AG08396 (cell line): ENCODE measurements at regions not wholly inside any gene's neighbourhood (a gene's known extent, or its start where the extent isn't known, plus 50 kb on each side); places are given as distances from the start of the nearest gene placed in this dataset.

Source experiments
- DNase-seq: peaks from one replicate; pipeline ENCODE4 v3.0.0; 2012; ENCODE audit warnings: low spot score, mixed read lengths

- no peak for DNase-seq
Measured at GRCh38 chr4:136301749-136302495, 1230.4 kb downstream of the PCDH18 start.

GRCh38 chr4:136283977-136284376 lies 1248.3 kb downstream of the PCDH18 start:
- DNase-seq = no peak

GRCh38 chr4:136281889-136282288 lies 1250.4 kb downstream of the PCDH18 start:
- DNase-seq = no peak

DNA sequence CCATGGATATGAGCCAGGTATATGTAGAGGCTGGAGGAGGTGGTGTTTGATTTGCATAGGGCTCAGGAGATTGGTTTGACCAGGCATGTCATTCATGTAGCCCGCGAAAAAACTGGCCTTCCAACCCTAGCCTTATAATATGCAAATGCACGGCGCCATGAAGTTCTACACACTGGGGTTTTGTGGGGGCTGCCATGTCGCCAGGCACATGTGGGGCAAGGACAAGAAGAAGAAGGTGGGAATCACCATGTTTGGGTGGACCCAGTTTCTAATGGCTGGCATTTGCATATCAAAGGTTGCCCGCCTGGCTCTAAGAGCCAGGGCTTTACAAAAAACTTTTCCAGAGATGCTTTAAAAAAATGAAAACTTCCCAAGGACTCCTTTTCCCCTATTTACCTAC lies 1251.0 kb downstream of the PCDH18 start:
- no peak for DNase-seq

DNA sequence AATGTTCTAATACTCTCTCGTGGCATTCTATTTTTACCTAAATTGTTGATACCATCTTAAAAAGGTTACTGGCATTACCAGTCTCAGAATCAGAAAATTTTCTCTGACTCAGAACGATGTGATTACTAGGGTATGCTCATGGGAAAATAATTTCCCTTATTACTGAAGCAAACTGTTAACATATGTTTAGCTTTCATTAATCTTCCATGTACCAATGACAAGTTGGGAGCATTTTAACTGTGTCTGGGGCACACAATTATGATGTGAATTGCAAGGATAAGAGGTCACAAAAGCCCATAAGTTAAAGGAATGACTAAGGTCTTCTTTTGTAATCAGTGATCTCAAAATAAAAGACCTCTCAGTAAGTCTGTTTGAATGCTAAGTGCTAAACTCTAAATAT lies 1254.6 kb downstream of the PCDH18 start:
- no peak for DNase-seq

DNA sequence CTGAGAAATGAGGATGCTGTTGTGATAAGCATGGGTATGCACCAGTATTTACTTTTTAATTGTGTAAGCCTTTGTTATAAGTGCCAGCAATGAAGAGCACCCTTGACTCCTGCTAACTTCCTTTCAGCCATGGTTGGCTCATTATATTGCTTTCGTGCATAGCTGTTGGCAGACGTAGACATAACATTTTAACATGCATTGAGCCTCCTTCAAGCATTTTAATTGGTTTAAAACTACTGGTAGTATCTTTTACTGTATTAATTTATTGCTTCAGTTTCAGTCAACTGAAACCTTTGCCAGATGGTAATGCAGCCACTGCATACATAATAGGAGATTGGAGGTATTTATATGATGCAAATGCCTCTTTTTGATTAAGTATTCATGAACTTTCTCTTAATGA lies 1285.4 kb downstream of the PCDH18 start:
- no peak for DNase-seq

DNA sequence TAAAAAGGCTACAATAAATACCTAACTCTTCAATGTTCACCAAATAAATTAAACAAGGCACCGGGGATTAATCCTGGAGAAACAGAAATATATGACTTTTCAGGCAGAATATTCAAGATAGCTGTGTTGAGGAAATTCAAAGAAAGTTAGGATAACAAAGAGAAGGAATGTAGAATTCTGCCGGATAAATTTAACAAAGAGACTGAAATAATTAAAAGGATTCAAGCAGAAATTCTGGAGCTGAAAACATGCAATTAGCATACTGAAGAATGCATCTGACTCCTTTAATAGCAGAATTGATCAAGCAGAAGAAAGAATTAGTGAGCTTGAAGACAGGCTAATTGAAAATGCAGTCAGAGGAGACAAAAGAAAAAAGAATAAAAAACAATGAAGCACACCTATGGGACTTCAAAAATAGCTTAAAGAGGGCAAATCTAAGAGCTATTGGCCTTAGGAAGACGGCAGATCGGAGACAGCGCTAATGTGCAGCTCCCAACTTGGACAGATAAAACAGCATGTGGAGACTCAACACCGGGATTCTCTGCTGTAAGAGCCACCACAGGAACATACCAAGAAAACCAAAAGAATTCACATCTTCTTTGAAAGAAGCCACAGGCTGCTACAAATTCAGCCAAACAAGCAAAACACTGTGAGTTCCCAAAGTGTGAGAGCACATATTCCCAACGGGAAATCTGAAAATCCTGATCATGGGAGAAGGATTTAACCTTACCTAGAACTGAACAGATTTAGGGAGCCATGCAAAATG lies 1290.9 kb downstream of the PCDH18 start:
- DNase-seq = no peak

- no peak for DNase-seq
Measured at GRCh38 chr4:136227315-136227714, 1305.0 kb downstream of the PCDH18 start.

DNA sequence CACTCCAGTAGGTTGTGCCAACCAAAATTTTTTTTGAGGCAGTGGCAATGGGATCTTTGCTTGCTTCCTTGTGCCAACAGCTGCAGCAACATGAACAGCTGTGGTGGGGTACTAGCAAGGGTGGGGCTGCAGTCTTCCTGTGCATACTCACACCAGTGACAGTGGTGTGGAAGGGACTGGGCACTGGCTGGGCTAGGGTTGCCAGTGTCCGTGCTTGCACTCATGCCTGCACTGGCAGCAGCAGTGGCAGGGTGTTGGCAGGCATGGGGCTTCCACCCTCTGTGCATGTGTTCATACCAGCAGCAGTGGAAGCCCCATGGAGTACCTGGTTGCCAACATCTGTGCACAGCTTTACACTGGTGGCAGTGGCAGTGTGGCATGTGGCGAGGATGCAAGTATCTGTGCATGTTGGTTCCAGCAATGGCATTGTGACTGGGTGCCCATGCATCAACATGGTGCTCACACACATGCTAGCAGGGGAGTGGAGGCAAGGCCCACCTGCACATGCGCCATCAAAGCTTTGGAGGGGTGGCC lies 1312.6 kb downstream of the PCDH18 start:
- no peak for DNase-seq

GRCh38 chr4:136203199-136203598 lies 1329.1 kb downstream of the PCDH18 start:
- DNase-seq = no peak

GRCh38 chr4:136198358-136198757 lies 1333.9 kb downstream of the PCDH18 start:
- DNase-seq = no peak

- no peak for DNase-seq
Measured at GRCh38 chr4:136194962-136195361, 1337.3 kb downstream of the PCDH18 start.

GRCh38 chr4:136186650-136187049 lies 1345.6 kb downstream of the PCDH18 start:
- no peak for DNase-seq

DNA sequence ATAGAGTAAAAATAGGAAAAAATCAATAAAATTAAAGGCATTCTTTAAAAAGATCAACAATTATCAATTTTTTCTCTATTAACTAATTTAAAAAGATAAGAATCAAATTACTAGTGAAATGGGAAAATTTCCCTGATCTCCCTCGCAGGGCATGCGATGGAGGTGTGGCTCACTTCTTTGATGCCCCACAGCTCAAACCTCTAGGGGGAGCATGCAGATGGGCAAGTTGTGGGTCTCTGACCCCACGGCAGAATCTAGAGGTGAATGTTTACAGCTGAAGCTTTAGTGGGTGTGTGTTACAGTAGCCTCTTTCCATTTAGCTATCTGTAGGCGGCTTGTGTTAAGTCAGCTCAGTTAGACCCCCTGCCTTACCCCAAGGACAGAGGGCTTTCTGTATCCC lies 1348.8 kb downstream of the PCDH18 start:
- DNase-seq = no peak

GRCh38 chr4:136156947-136157346 lies 1375.3 kb downstream of the PCDH18 start:
- DNase-seq = no peak

DNA sequence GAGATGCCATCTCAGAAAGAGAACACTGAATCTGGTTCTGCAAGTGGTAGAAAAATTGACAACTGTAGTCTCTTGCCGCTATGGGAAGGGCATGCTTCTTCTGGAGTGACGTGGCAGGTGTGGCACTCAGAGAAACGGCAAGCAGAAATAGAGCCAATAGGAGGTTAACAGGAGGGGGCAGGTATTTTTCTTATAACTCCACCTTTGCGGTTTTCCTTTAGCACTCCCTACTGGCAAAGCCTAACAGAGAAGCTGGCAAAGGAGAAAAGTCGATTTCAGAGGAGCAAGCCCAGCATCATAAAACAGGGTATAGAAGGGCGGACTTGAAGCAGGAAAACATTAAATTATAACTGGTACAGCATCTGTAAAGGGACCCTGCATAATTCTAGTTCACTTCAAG lies 1382.2 kb downstream of the PCDH18 start:
- no peak for DNase-seq

- DNase-seq = no peak
Measured at GRCh38 chr4:136136601-136137000, 1395.7 kb downstream of the PCDH18 start.

GRCh38 chr4:136124251-136124745 lies 1408.0 kb downstream of the PCDH18 start:
- no peak for DNase-seq

DNA sequence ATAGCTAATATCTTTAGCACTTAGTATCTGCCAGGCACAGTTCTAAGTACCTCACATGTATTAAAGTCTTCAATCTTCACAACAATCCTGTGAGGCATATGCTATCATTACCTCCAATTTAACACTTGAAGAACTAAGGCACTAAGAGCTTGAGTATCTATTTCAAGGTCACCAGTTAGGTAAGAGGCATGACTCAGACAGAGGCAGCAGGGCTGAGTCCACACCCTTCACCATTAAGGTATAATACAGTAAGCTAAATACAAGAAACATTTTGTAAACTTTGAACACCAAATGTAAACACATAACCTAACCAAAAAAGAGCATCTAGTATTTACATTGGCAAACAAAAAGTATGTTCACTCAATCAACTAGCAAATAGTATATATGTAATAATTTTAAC lies 1410.9 kb downstream of the PCDH18 start:
- DNase-seq = no peak

DNA sequence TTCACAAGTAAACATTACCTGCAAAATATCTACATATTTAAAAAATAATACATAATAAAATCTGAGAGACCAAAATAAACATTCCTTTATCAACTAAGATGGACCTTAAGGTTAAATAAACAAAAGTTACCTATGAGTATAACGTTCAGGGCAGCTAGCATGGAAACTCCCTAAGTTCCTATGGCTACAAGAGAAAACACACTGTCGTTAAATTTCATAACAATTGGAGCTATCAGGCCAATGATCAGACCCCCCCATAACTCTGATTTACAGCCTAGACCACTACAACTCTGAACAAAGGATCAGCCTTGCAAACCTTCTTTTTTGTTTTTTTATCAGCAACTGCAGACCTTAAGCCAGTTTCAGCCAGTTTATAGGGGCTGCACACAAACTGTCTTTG lies 1418.4 kb downstream of the PCDH18 start:
- DNase-seq = no peak

DNA sequence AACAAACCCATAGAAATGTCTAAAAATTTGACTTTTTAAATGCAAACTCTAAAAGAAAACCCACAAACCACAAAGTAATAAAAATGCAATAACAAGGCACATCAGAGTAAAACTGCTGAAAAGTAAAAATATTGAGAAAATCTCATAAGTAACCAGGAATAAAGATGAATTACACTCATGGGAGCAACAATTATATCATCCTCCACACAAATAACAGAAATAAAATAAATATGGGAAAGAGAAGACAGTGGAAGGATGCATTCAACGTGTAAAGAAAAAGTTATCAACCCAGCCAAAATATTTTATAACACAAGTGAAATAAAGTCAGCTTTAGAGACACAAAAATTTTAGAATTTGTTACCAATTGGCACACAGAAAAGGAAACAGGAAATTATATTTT lies 1420.2 kb downstream of the PCDH18 start:
- DNase-seq = no peak

- no peak for DNase-seq
Measured at GRCh38 chr4:136106753-136107152, 1425.5 kb downstream of the PCDH18 start.

DNA sequence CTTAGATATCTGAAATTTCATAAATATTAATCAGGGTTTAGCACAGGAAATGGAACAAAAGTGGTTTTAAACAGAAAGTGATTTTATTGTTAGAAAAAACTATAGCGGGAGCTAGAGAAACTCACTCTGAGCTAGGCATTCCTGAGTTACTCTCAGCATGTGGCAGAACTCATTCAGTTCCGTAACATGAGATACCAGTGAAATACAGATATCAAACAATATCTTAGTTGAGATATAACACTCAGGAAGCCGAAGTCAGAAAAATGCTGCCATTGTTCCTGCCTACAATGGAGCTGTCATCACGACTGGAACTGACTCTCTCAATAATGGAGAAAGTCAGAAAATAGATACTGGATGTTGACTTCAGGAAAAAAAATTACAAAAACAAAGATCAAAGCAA lies 1428.7 kb downstream of the PCDH18 start:
- DNase-seq = no peak
